ENCODE measurements at regions not wholly inside any gene's neighbourhood (a gene's known extent, or its start where the extent isn't known, plus 50 kb on each side); places are given as distances from the start of the nearest gene placed in this dataset.

- TF ChIP-seq POLR2A (IDR thresholded peaks at IDR 0.05), result no peak
- no peak for TF ChIP-seq CTCF (IDR thresholded peaks at IDR 0.05)
Measured at GRCh38 chr9:86734771-86735170, 212.5 kb downstream of the GAS1 start.
